IPS DF 6.9 (cell line): ENCODE measurements at regions not wholly inside any gene's neighbourhood (a gene's known extent, or its start where the extent isn't known, plus 50 kb on each side); places are given as distances from the start of the nearest gene placed in this dataset.

Experiments
- DNase-seq: peaks from one replicate; pipeline ENCODE4 v3.0.0-alpha.2; 2013; ENCODE audit warnings: low read depth, low spot score
- H3K27ac ChIP-seq: one replicate; pipeline ENCODE4 v1.5.1; 2013; ENCODE audit warnings: low read length, control low read depth
- H3K27me3 ChIP-seq: 2 replicates; pipeline ENCODE4 v1.6.1; 2013; ENCODE audit warnings: mild to moderate bottlenecking, low read length; ENCODE audit not compliant: control insufficient read depth, insufficient read depth
- H3K36me3 ChIP-seq: 2 replicates; pipeline ENCODE4 v1.6.1; 2013; ENCODE audit warnings: low read length; ENCODE audit not compliant: control insufficient read depth, insufficient read depth
- H3K4me1 ChIP-seq: 2 replicates; pipeline ENCODE4 v1.6.1; 2013; ENCODE audit warnings: low read length; ENCODE audit not compliant: control insufficient read depth, insufficient read depth
- H3K4me3 ChIP-seq: 2 replicates; pipeline ENCODE4 v1.5.1; 2013; ENCODE audit warnings: mild to moderate bottlenecking, low read length
- H3K9me3 ChIP-seq: 2 replicates; pipeline ENCODE4 v1.6.1; 2013; ENCODE audit warnings: low read length, inconsistent platforms; ENCODE audit not compliant: control insufficient read depth, insufficient read depth
- WGBS: extraction: QIAGEN DNeasy Blood & Tissue Kit; methylation state at CpG from one replicate; pipeline ENCODE4 v1.1.7; 2013; ENCODE audit warnings: mixed read lengths, missing lambda C conversion rate; ENCODE audit not compliant: insufficient read length, insufficient coverage; 5-methylcytosine and 5-hydroxymethylcytosine counted together

GRCh38 chr20:5432030-5432429, 115.3 kb upstream of the PROKR2 start:
- Histone ChIP-seq H3K27me3 (no peaks in the 10 kb centered on the region), H3K9me3 (no peaks in the 10 kb centered on the region), H3K36me3 (no peaks in the 10 kb centered on the region), H3K27ac (no peak overlapping the region), H3K4me1 (no peaks in the 10 kb centered on the region), H3K4me3 (no peak overlapping the region)
- no peak for DNase-seq
- no CpG with 5 or more reads among the region's 15 CpGs for WGBS

DNA sequence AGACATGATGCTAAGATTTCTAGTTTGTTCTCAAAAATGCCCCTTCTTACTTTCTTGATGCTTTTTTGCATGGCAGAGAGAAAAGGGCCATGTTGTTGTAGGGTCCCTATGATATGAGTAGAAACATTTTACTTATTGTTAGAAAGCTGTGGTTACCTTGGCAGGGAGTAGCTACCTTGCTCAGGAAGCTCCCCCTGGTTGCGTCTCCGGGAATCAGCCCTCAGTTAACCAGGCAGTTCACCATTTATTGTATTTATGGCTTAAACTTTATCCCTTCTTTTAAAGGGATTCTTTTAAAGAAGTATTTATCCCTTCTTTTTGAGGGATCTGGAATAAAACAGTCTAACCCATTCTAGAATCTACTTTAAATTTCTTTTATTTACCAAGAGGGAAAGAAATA, 113.9 kb upstream of the PROKR2 start:
- peak; percentile 4 for DNase-seq
- H3K27ac ChIP-seq: no peak overlapping the region
- no CpG with 5 or more reads among the region's 2 CpGs for WGBS
- H3K36me3 ChIP-seq: no peaks in the 10 kb centered on the region
- no peaks in the 10 kb centered on the region for H3K4me1 ChIP-seq
- no peaks in the 10 kb centered on the region for H3K9me3 ChIP-seq
- H3K27me3 ChIP-seq: no peaks in the 10 kb centered on the region
- no peak overlapping the region for H3K4me3 ChIP-seq

DNA sequence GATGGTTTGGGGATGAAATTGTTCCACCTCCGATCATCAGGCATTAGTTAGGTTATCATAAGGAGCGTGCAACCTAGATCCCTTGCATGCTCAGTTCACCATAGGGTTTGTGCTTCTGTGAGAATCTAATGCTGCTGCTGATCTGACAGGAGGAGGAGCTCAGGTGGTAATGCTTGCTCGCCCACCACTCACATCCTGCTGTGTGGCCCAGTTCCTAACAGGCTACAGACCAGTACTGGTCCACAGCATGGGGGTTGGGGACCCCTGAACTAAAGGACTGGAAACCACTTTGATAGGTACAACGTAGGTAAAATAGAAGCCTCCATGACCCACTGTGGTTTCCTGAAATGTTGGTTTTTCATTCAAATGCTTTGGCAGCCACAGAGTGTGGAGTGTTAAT, 109.3 kb upstream of the PROKR2 start:
- H3K27ac ChIP-seq: no peak overlapping the region
- no peaks in the 10 kb centered on the region for H3K9me3 ChIP-seq
- no peak overlapping the region for H3K4me3 ChIP-seq
- WGBS: no CpG with 5 or more reads among the region's 4 CpGs
- H3K36me3 ChIP-seq: no peaks in the 10 kb centered on the region
- DNase-seq: no peak
- no peaks in the 10 kb centered on the region for H3K27me3 ChIP-seq
- no peaks in the 10 kb centered on the region for H3K4me1 ChIP-seq

GRCh38 chr20:5416086-5416485, 99.3 kb upstream of the PROKR2 start:
- H3K4me3 ChIP-seq: no peak overlapping the region
- H3K4me1 ChIP-seq: no peaks in the 10 kb centered on the region; the same call in 1 of the 2 replicates
- H3K9me3 ChIP-seq: no peaks in the 10 kb centered on the region
- no CpG with 5 or more reads among the region's 5 CpGs for WGBS
- DNase-seq: no peak
- H3K27ac ChIP-seq: no peak overlapping the region
- H3K27me3 ChIP-seq: no peaks in the 10 kb centered on the region
- no peaks in the 10 kb centered on the region for H3K36me3 ChIP-seq

DNA sequence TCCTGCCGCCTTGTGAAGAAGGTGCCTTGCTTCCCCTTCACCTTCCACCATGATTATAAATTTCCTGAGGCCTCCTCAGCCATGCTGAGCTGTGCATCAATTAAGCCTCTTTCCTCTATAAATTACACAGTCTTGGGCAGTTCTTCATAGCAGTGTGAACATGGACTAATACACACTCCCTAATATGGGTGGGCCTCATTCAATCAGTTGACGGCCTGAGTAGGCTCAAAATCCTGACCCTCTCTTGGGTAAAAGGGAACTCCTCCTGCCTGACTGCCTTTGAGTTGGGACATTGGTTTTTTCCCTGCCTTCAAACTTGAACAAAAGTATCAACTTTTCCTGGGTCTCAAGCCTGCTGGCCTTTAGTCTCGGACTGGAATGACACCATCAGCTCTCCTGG, 96.6 kb upstream of the PROKR2 start:
- no peak overlapping the region for H3K27ac ChIP-seq
- no peaks in the 10 kb centered on the region for H3K36me3 ChIP-seq
- H3K9me3 ChIP-seq: no peaks in the 10 kb centered on the region
- WGBS: no CpG with 5 or more reads among the region's 3 CpGs
- no peak overlapping the region for H3K4me3 ChIP-seq
- no peak for DNase-seq
- H3K27me3 ChIP-seq: no peaks in the 10 kb centered on the region
- H3K4me1 ChIP-seq: no peaks in the 10 kb centered on the region; the same call in 1 of the 2 replicates

DNA sequence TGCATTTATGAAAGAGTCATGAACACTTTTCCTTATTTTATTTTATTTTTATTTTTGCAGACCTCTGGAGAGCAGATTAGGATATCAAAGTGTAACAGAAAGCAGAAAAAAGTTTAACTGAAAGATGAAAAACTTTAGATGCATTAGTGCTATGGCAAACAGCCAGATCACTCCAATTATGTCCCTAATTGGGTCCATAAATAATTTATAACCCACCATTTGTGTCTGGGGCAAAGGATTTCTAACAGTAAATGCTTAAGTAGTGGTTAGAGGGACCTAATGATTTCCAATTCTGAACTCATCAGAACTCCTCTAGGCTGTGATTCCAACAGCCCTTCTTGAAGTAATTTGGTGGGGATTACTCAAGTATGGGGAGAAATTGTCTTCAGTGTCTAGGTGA, 93.7 kb upstream of the PROKR2 start:
- Histone ChIP-seq H3K36me3 (no peaks in the 10 kb centered on the region), H3K4me1 (no peaks in the 10 kb centered on the region), H3K4me3 (no peak overlapping the region), H3K27me3 (no peaks in the 10 kb centered on the region), H3K9me3 (no peaks in the 10 kb centered on the region), H3K27ac (no peak overlapping the region)
- DNase-seq: no peak

GRCh38 chr20:5402903-5403531, 86.3 kb upstream of the PROKR2 start:
- no CpG with 5 or more reads among the region's 3 CpGs for WGBS

DNA sequence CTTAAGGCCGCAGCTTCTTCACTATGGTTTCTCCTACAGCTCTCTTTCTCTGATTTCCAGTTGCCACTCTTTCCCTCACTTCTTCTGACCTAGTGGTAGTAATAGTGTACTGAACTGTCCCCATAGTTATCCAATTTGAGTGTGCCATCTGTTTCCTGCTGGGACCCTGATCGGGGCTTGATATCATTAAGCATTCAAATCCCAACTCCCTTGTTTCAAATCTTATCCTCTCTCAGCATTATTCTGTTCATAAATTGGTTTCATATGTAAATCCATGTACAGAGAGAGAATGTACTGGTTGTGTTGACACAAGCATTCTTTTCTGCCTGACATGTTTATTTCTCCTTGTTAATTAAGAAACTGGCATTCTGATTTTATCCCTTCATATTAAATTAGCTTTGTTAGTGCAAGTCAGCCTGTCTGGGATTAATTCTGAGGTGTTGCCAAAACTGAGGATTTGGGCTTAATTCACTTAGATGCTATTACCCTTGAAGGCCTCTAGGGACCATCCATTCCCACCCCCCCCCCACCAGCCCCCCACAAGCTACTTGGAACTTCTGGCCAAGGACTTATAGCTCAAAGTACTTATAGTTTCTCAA, 84.6 kb upstream of the PROKR2 start:
- WGBS: no CpG with 5 or more reads among the region's 2 CpGs
- Histone ChIP-seq H3K27me3 (no peaks in the 10 kb centered on the region), H3K4me1 (no peaks in the 10 kb centered on the region; the same call in 1 of the 2 replicates), H3K27ac (no peak overlapping the region), H3K4me3 (no peak overlapping the region), H3K36me3 (no peaks in the 10 kb centered on the region), H3K9me3 (no peaks in the 10 kb centered on the region)
- no peak for DNase-seq

More at GRCh38 chr20:5402903-5403531, 86.3 kb upstream of the PROKR2 start:
- H3K27me3 ChIP-seq: no peaks in the 10 kb centered on the region
- H3K27ac ChIP-seq: no peak overlapping the region
- DNase-seq: peak; percentile 35
- H3K4me3 ChIP-seq: no peak overlapping the region
- H3K4me1 ChIP-seq: no peaks in the 10 kb centered on the region; the same call in 1 of the 2 replicates
- H3K36me3 ChIP-seq: no peaks in the 10 kb centered on the region
- no peaks in the 10 kb centered on the region for H3K9me3 ChIP-seq

GRCh38 chr20:5400164-5400762, 83.5 kb upstream of the PROKR2 start:
- Histone ChIP-seq H3K9me3 (no peaks in the 10 kb centered on the region), H3K27me3 (no peaks in the 10 kb centered on the region), H3K4me3 (no peak overlapping the region), H3K36me3 (no peaks in the 10 kb centered on the region), H3K4me1 (no peaks in the 10 kb centered on the region; the same call in 1 of the 2 replicates), H3K27ac (no peak overlapping the region)
- no CpG with 5 or more reads among the region's 1 CpG for WGBS
- peak; percentile 9 for DNase-seq

DNA sequence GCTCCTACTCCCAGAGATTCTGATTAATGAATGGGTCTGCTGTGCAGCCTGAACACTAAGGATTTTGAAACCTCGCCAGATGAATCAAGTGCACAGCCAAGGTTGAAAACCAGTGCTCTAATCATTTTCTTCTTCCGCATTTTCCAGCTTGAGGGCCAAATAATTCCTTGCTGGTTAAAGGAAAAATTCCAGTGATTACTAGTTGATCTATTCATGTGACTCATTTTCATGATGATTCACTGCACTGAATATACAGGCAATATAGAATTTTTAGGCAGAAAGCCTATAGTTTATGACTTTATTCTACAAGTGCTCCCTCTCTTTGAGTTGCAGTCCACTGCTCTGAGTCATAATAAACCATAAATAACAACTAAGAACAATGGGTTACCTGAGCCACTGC, 80.6 kb upstream of the PROKR2 start:
- no CpG with 5 or more reads among the region's 2 CpGs for WGBS
- Histone ChIP-seq H3K36me3 (no peaks in the 10 kb centered on the region), H3K27me3 (no peaks in the 10 kb centered on the region), H3K27ac (no peak overlapping the region), H3K4me1 (no peaks in the 10 kb centered on the region), H3K4me3 (no peak overlapping the region), H3K9me3 (no peaks in the 10 kb centered on the region)
- no peak for DNase-seq
